K562 (cell line): ENCODE measurements at regions not wholly inside any gene's neighbourhood (a gene's known extent, or its start where the extent isn't known, plus 50 kb on each side); places are given as distances from the start of the nearest gene placed in this dataset.

Experiments
- CHD2 ChIP-seq: IDR thresholded peaks from 2 replicates; pipeline ENCODE4 v1.6.1; 2011; ENCODE audit warnings: low read depth, low read length
- CTCFL ChIP-seq: IDR thresholded peaks from 2 replicates; pipeline ENCODE4 v1.6.1; 2011; ENCODE audit warnings: borderline replicate concordance, low read depth, mild to moderate bottlenecking, moderate library complexity, low read length; ENCODE audit not compliant: insufficient read depth, poor library complexity, severe bottlenecking
- JUND ChIP-seq, 2 experiments: IDR thresholded peaks; 2 replicates in 1 of 2; 3 replicates in 1 of 2; pipeline ENCODE4 v1.6.1; 2011; ENCODE audit warnings: borderline replicate concordance in 2 of 2, low read depth in 2 of 2, low read length in 2 of 2, improper control_type of control experiment in 1 of 2, missing biosample characterization in 1 of 2, missing genetic modification characterization in 1 of 2, missing genetic modification reagents in 1 of 2
- POLR2A ChIP-seq: fragments of 450-650 bp; conservative IDR thresholded peaks from 2 replicates; pipeline ENCODE4 v1.6.1; 2016
- SIN3A ChIP-seq, 2 experiments: fragments of 150-350 bp in 1 of 2; IDR thresholded peaks; 2 replicates each; pipeline ENCODE4 v1.6.1; 2011 to 2016; ENCODE audit warnings: borderline replicate concordance in 2 of 2, low read depth in 2 of 2, low read length in 2 of 2, mild to moderate bottlenecking in 2 of 2, moderate library complexity in 2 of 2; ENCODE audit not compliant: control insufficient read depth in 1 of 2
- STAG1 ChIP-seq: sonication (generic); formaldehyde crosslinking; IDR thresholded peaks from 2 replicates; pipeline ENCODE4 v1.5.0; 2020; ENCODE audit warnings: missing genetic modification reagents, borderline replicate concordance
- UBTF ChIP-seq, 2 experiments: IDR thresholded peaks; 2 replicates each; pipeline ENCODE4 v1.6.1; 2012; ENCODE audit warnings: improper control_type of control experiment in 2 of 2, low read depth in 2 of 2, low read length in 2 of 2, borderline replicate concordance in 1 of 2
- ZFP36 ChIP-seq: fragments of 150-350 bp; IDR thresholded peaks from 2 replicates; pipeline ENCODE4 v1.6.1; 2018; ENCODE audit warnings: low read length, low read depth; ENCODE audit not compliant: partially characterized antibody
- ZNF274 ChIP-seq: IDR thresholded peaks from 2 replicates; pipeline ENCODE4 v1.6.1; 2011; ENCODE audit warnings: low read depth, mild to moderate bottlenecking, low read length, moderate library complexity, borderline replicate concordance
- TF ChIP-seq, protein P1 (sequence below), 3 experiments: IDR thresholded peaks in 2 of 3; conservative IDR thresholded peaks in 1 of 3; 2 replicates each; pipeline ENCODE4 v1.5.1; 2011 to 2012; ENCODE audit warnings: low read length in 3 of 3, mild to moderate bottlenecking in 3 of 3, control low read depth in 2 of 3, improper control_type of control experiment in 1 of 3, inconsistent platforms in 1 of 3, low read depth in 1 of 3, mixed read lengths in 1 of 3, moderate library complexity in 1 of 3; ENCODE audit not compliant: insufficient read depth in 2 of 3
- TF ChIP-seq, protein P2 (sequence below): fragments of 450-650 bp; IDR thresholded peaks from 2 replicates; pipeline ENCODE4 v1.6.1; 2016; ENCODE audit warnings: mild to moderate bottlenecking

- TF ChIP-seq JUND (IDR thresholded peaks at IDR 0.05; ENCODE audit: borderline replicate concordance, low read depth, low read length), result no peak
- no peak for TF ChIP-seq JUND (tag; IDR thresholded peaks at IDR 0.05; ENCODE audit: borderline replicate concordance, low read depth, low read length)
- TF ChIP-seq, protein P1, sequence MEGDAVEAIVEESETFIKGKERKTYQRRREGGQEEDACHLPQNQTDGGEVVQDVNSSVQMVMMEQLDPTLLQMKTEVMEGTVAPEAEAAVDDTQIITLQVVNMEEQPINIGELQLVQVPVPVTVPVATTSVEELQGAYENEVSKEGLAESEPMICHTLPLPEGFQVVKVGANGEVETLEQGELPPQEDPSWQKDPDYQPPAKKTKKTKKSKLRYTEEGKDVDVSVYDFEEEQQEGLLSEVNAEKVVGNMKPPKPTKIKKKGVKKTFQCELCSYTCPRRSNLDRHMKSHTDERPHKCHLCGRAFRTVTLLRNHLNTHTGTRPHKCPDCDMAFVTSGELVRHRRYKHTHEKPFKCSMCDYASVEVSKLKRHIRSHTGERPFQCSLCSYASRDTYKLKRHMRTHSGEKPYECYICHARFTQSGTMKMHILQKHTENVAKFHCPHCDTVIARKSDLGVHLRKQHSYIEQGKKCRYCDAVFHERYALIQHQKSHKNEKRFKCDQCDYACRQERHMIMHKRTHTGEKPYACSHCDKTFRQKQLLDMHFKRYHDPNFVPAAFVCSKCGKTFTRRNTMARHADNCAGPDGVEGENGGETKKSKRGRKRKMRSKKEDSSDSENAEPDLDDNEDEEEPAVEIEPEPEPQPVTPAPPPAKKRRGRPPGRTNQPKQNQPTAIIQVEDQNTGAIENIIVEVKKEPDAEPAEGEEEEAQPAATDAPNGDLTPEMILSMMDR (IDR thresholded peaks at IDR 0.05 in 2 of 3, conservative IDR thresholded peaks at IDR 0.05 in 1 of 3; ENCODE audit: insufficient read depth in 2 of 3, low read depth in 1 of 3, low read length in 3 of 3), result no peak
- no peak for TF ChIP-seq STAG1 (CRISPR knock-in tag)
- TF ChIP-seq CHD2, result no peak
- TF ChIP-seq CTCFL, result no peak
- TF ChIP-seq SIN3A (IDR thresholded peaks at IDR 0.05; ENCODE audit: borderline replicate concordance in 2 of 2, control insufficient read depth in 1 of 2, low read depth in 2 of 2, low read length in 2 of 2), result no peak
- no peak for TF ChIP-seq ZFP36
- no peak for TF ChIP-seq POLR2A
- TF ChIP-seq ZNF274, result no peak
- TF ChIP-seq, protein P2, sequence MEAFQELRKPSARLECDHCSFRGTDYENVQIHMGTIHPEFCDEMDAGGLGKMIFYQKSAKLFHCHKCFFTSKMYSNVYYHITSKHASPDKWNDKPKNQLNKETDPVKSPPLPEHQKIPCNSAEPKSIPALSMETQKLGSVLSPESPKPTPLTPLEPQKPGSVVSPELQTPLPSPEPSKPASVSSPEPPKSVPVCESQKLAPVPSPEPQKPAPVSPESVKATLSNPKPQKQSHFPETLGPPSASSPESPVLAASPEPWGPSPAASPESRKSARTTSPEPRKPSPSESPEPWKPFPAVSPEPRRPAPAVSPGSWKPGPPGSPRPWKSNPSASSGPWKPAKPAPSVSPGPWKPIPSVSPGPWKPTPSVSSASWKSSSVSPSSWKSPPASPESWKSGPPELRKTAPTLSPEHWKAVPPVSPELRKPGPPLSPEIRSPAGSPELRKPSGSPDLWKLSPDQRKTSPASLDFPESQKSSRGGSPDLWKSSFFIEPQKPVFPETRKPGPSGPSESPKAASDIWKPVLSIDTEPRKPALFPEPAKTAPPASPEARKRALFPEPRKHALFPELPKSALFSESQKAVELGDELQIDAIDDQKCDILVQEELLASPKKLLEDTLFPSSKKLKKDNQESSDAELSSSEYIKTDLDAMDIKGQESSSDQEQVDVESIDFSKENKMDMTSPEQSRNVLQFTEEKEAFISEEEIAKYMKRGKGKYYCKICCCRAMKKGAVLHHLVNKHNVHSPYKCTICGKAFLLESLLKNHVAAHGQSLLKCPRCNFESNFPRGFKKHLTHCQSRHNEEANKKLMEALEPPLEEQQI, result no peak
- TF ChIP-seq UBTF (IDR thresholded peaks at IDR 0.05; ENCODE audit: borderline replicate concordance in 1 of 2, low read depth in 2 of 2, low read length in 2 of 2), result no peak
Measured at GRCh38 chr2:51232027-51232426, 200.1 kb upstream of the NRXN1 start.
